ENCODE measurements at regions not wholly inside any gene's neighbourhood (a gene's known extent, or its start where the extent isn't known, plus 50 kb on each side); places are given as distances from the start of the nearest gene placed in this dataset.

GRCh38 chr4:179465131-179465797, 2023.0 kb upstream of the AGA start:
- H2BK120ac ChIP-seq (ENCODE audit: low read depth, low read length): no peak overlapping the region
- H2AK5ac ChIP-seq (ENCODE audit: low read depth, low read length): no peak overlapping the region
- no peaks in the 10 kb centered on the region for H3K79me1 ChIP-seq (ENCODE audit: low read depth in 1 of 2, low read length in 2 of 2)
- H2AFZ ChIP-seq (replicated peaks; ENCODE audit: low read length, poor library complexity): no peak overlapping the region
- H2BK15ac ChIP-seq (ENCODE audit: low read depth, low read length): no peak overlapping the region
- TF ChIP-seq ELK1 (IDR thresholded peaks at IDR 0.05; ENCODE audit: borderline replicate concordance, low read depth, low read length): no peak
- TF ChIP-seq RFX5 (IDR thresholded peaks at IDR 0.05; ENCODE audit: low read depth, low read length): no peak
- TF ChIP-seq RCOR1 (IDR thresholded peaks at IDR 0.05; ENCODE audit: insufficient replicate concordance, low read length): no peak
- no peak for TF ChIP-seq RAD21 (IDR thresholded peaks at IDR 0.05; ENCODE audit: low read length)
- TF ChIP-seq CTCF (conservative IDR thresholded peaks at IDR 0.05; ENCODE audit: low read depth, low read length): no peak
- TF ChIP-seq SMC3 (IDR thresholded peaks at IDR 0.05; ENCODE audit: low read depth, low read length): no peak
- TF ChIP-seq FOS (IDR thresholded peaks at IDR 0.05; ENCODE audit: low read depth, low read length): no peak
- peak; percentile 75 for TF ChIP-seq NFE2L2 (IDR thresholded peaks at IDR 0.05; ENCODE audit: low read depth, low read length)
- TF ChIP-seq BHLHE40 (IDR thresholded peaks at IDR 0.05; ENCODE audit: low read depth, low read length): no peak
- TF ChIP-seq MAFK (IDR thresholded peaks at IDR 0.05; ENCODE audit: low read depth, low read length): peak; percentile 75
- H2AK9ac ChIP-seq (replicated peaks; ENCODE audit: low read depth, low read length, poor library complexity): no peak overlapping the region
- no peak overlapping the region for H3K23ac ChIP-seq (ENCODE audit: low read depth, low read length)
- intact Hi-C loops (cut with micrococcal nuclease): no loop called here
- no peaks in the 10 kb centered on the region for H3K36me3 ChIP-seq (ENCODE audit: control insufficient read depth, insufficient read depth, low read length)
- H4K20me1 ChIP-seq (ENCODE audit: insufficient read depth, low read length): no peaks in the 10 kb centered on the region
- no peak overlapping the region for H3K4me3 ChIP-seq (ENCODE audit: insufficient read depth, low read depth, low read length)
- ChIA-PET CTCF (no interaction called here), POLR2A (ENCODE audit: unreplicated experiment) (no interaction called here)
- dilution Hi-C loops (cut with HindIII; ENCODE audit: low sequenced_read_pairs, unreplicated experiment): no loop called here
- BruUV-seq (replicated peaks): no TSS peak
- no peak overlapping the region for H4K8ac ChIP-seq (ENCODE audit: low read depth in 2 of 2, low read length in 2 of 2)
- H3K9me3 ChIP-seq (ENCODE audit: control insufficient read depth, insufficient read depth, low read length): no peaks in the 10 kb centered on the region
- no peak overlapping the region for H3K4ac ChIP-seq (ENCODE audit: low read depth, low read length)
- H4K91ac ChIP-seq (ENCODE audit: insufficient read depth, low read depth, low read length): no peak overlapping the region
- H3K27me3 ChIP-seq (ENCODE audit: control insufficient read depth, insufficient read depth, low read length): no peaks in the 10 kb centered on the region
- H3K18ac ChIP-seq (ENCODE audit: low read depth, low read length): no peak overlapping the region
- no peak overlapping the region for H3K4me2 ChIP-seq (ENCODE audit: low read depth, low read length)
- H3K9ac ChIP-seq (ENCODE audit: low read depth, low read length): no peak overlapping the region
- ATAC-seq (ENCODE audit: low read depth) (no peak), DNase-seq (peak; percentile 34)
- WGBS, 2 experiments (ENCODE audit: extremely low coverage in 2 of 2, insufficient read length in 1 of 2): no CpG with 5 or more reads among the region's 8 CpGs
- no peak overlapping the region for H2BK20ac ChIP-seq (ENCODE audit: low read depth, low read length)
- no peak overlapping the region for H2BK5ac ChIP-seq (ENCODE audit: low read depth, low read length, poor library complexity, severe bottlenecking)
- H3K9me1 ChIP-seq (ENCODE audit: insufficient read depth, low read length): no peaks in the 10 kb centered on the region
- H3K14ac ChIP-seq (replicated peaks; ENCODE audit: low read depth, low read length): no peak overlapping the region
- H3K4me1 ChIP-seq (ENCODE audit: control insufficient read depth, insufficient read depth, low read length): no peaks in the 10 kb centered on the region
- in situ Hi-C loops (cut with MboI; ENCODE audit: low sequenced_read_pairs): no loop called here
- H3K56ac ChIP-seq (ENCODE audit: extremely low read depth, insufficient read depth, low read length): no peak overlapping the region
- no peak overlapping the region for H4K5ac ChIP-seq (ENCODE audit: low read depth, low read length)
- no peak overlapping the region for H3K27ac ChIP-seq (ENCODE audit: insufficient read depth, low read length)

Measured in IMR-90 (cell line).